Heart left ventricle (tissue), 13 donors: ENCODE measurements at regions not wholly inside any gene's neighbourhood (a gene's known extent, or its start where the extent isn't known, plus 50 kb on each side); places are given as distances from the start of the nearest gene placed in this dataset.

Experiments
- CTCF ChIP-seq, 12 donors: fragments of 200-600 bp; sonication (generic) in 4 of 12; IDR thresholded peaks; one replicate each; pipeline versions ENCODE4 v1.5.0 to v1.8.0; 2018 to 2022; ENCODE audit warnings: antibody characterized with exemption in 12 of 12, mild to moderate bottlenecking in 5 of 12
- POLR2A ChIP-seq, 2 donors: fragments of 450-650 bp; IDR thresholded peaks; one replicate each; pipeline ENCODE4 v1.6.1; 2017; ENCODE audit warnings: antibody characterized with exemption in 2 of 2, mild to moderate bottlenecking in 2 of 2, moderate library complexity in 2 of 2
- donor health status: ischemic (EF 13 %, LVEDD 7.1; RV severe dilation, severe dysfunction).
- donor health status: DM: no; HTN: yes; CAD: no.
- donor health status: DM: no; HTN: no; CAD: no.
- donor health status: ischemic (EF 25% LVEDD 6.9; RV normal size, moderate dysfunction).
- donor health status: ischemic (EF 25% LVEDD 5.7; RV mildly dilated, moderate dysfunction).
- donor health status: ischemic (EF 35%, LVEDD 5.7; RV mildly dilated, moderate dysfunction).
- donor health status: nonischemic (EF 11% LVEDD 7.7; RV severe dilation, severe dysfunction).
- donor health status: DM: yes; HTN: yes; CAD: no.
- donor health status: PGD.
- donor health status: ischemic (EF 29% LVEDD 5.4; RV normal size, mild dysfunction).
- donor health status: nonischemic (EF 23%, LVEDD 6.1; RV moderate dilation, normal function).

GRCh38 chr7:132030883-132031282, 474.5 kb upstream of the PODXL start:
- no peak for TF ChIP-seq POLR2A (IDR thresholded peaks at IDR 0.05)
- TF ChIP-seq CTCF (IDR thresholded peaks at IDR 0.05): no peak
